ENCODE measurements at regions not wholly inside any gene's neighbourhood (a gene's known extent, or its start where the extent isn't known, plus 50 kb on each side); places are given as distances from the start of the nearest gene placed in this dataset.
"Not testable (repeated sequence)": the region's sequence is repeated elsewhere in the genome, so short reads cannot be mapped to it uniquely, and the experiment has no call there.

DNA sequence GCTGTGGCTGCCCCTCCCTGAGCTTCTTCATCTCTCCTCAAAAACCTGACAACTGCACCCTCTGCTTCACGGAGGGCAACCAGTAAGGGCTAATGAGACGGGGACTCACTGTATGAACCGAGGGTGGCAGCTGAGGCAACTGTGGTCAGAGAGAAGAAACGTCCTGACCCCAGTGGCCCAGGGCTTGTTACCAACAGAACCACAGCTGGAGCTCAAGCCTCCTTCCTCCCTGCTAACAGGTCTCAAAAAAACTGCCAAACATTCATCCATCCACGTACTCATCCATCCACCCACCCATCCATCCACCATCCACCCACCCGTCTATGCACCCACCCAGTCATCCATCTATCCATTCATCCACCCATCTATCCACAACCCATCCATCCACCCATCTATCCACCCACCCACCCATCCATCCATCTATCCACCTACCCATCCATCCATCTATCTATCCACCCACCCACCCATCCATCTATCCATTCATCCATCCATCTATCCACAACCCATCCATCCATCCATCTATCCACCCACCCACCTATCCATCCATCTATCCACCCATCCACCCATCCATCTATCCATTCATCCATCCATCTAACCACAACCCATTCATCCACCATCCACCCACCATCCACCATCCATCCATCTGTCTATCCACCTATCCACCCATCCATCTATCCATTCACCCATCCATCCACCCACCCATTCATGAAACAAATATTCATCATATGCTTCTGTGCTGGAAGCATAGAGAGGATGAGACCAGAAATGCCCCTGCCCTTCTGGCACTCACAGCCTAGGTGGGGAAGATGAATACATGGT, 111.7 kb downstream of the PDGFA start:
- DNase-seq (ENCODE audit: low read depth) = no peak
- TF ChIP-seq, protein P1, sequence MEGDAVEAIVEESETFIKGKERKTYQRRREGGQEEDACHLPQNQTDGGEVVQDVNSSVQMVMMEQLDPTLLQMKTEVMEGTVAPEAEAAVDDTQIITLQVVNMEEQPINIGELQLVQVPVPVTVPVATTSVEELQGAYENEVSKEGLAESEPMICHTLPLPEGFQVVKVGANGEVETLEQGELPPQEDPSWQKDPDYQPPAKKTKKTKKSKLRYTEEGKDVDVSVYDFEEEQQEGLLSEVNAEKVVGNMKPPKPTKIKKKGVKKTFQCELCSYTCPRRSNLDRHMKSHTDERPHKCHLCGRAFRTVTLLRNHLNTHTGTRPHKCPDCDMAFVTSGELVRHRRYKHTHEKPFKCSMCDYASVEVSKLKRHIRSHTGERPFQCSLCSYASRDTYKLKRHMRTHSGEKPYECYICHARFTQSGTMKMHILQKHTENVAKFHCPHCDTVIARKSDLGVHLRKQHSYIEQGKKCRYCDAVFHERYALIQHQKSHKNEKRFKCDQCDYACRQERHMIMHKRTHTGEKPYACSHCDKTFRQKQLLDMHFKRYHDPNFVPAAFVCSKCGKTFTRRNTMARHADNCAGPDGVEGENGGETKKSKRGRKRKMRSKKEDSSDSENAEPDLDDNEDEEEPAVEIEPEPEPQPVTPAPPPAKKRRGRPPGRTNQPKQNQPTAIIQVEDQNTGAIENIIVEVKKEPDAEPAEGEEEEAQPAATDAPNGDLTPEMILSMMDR (conservative IDR thresholded peaks at IDR 0.05; ENCODE audit: low read depth, low read length) = no peak
- no peak overlapping the region for H3K4me3 ChIP-seq (ENCODE audit: low read depth, low read length)

DNA sequence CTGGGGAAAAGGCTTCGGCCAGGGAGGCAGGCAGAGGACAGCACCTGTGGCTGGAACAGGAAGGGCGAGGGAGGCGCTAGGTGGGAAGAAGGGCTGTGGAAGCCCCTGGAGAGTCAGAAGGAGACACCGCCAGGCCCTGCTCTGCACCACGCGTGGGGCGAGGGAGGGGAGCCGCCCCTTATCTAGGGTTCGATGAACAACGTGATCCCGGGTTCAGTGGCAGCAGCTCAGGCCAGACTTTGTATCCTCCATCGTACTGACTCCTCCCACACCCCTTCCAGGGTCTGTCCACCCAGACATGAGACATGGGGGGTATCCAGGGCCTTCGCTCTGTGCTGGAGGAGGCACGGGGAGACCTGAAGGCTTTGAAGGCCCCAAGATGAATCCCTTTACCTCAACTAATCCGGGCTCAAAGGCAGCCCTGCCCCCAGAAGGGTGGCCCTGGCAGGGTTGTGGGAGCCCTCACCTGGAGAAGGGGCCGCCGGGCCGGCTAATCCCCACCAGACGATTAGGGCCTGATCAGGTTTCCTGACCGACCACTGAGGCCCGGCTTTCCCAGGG, 110.8 kb downstream of the PDGFA start:
- no peak overlapping the region for H3K4me3 ChIP-seq (ENCODE audit: low read depth, low read length)
- DNase-seq (ENCODE audit: low read depth) = no peak
- TF ChIP-seq, protein P1 (conservative IDR thresholded peaks at IDR 0.05; ENCODE audit: low read depth, low read length) = no peak

DNA sequence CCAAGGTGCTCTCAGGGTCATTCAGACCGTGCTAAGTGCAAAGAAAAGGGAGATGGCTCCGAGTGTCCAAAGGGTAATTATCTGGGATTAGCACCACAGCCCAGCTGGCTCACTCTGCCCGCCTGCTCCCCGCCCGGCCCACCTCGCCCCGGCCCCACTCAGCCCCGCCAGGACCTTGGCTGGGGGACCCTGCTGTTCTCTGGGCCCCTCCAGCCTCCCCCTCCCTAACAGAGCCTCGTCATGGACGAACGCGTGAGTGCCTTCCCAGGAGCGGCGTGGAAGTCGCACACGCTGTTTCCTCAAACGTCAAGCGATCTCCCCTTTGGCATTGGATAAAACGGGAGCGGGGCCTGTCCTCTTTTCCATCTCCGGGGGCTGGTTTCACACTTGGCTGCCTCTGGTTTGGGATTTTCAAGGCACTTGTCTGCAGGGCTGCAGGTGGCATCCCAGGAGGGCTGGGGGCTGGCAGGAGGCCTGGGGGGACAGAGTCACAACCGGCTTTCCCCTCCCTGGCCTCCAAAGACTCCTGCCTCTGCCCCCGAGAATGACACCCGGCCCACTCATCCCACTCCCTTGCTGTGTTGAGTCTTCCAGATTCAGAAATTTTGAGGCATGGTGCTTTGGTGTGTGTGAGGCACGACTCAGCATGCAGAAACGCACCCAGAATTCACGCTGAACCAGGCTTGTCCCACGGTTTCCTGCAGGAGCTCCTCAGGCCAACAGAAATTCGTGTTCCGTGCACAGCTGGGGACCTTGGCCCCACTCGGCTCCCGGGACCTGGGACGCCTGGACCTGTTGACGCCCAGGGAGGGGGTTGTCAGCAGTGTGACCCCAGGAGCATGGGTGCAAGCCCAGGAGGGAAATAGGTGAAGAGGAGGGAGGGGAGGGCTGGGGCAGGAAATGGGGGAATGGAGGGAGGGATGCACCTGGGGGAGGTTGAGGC, 110.0 kb downstream of the PDGFA start:
- DNase-seq (ENCODE audit: low read depth) = no peak
- no peak overlapping the region for H3K4me3 ChIP-seq (ENCODE audit: low read depth, low read length)
- TF ChIP-seq, protein P1 (conservative IDR thresholded peaks at IDR 0.05; ENCODE audit: low read depth, low read length) = no peak

DNA sequence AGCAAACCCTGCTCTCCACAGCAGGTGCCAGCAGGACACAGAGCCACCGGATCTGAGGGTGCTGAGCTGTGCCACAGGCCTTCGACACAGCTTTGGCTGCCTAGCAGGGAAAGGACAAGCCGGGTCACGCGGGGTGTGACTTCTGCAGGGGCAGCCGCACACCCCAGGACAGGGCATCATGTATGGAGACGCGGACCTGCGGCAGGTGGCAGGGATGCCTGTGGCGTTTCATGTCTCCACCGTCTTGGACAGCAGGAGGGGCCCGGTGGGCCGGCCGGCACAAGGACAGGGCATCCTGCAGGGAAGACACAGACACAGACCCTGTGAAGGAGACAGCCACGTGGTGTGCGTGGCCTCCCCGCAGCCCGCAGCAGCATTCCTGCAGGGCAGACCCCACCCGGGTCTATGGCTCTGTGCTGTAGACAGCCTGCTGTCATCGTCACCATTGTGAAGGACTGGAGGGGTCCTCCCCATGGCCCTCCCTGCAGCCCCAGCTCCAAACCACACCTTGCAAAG, 109.2 kb downstream of the PDGFA start:
- TF ChIP-seq, protein P1 (conservative IDR thresholded peaks at IDR 0.05; ENCODE audit: low read depth, low read length) = no peak
- DNase-seq (ENCODE audit: low read depth) = no peak
- H3K4me3 ChIP-seq (ENCODE audit: low read depth, low read length) = no peak overlapping the region

DNA sequence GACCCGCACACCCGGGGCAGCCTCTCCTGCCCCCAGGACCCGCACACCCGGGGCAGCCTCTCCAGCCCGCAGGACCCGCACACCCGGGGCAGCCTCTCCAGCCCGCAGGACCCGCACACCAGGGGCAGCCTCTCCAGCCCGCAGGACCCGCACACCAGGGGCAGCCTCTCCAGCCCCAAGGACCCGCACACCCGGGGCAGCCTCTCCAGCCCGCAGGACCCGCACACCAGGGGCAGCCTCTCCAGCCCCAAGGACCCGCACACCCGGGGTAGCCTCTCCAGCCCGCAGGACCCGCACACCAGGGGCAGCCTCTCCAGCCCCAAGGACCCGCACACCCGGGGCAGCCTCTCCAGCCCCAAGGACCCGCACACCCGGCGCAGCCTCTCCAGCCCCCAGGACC, 108.5 kb downstream of the PDGFA start:
- H3K4me3 ChIP-seq (ENCODE audit: low read depth, low read length); DNase-seq (ENCODE audit: low read depth): not testable (repeated sequence)

DNA sequence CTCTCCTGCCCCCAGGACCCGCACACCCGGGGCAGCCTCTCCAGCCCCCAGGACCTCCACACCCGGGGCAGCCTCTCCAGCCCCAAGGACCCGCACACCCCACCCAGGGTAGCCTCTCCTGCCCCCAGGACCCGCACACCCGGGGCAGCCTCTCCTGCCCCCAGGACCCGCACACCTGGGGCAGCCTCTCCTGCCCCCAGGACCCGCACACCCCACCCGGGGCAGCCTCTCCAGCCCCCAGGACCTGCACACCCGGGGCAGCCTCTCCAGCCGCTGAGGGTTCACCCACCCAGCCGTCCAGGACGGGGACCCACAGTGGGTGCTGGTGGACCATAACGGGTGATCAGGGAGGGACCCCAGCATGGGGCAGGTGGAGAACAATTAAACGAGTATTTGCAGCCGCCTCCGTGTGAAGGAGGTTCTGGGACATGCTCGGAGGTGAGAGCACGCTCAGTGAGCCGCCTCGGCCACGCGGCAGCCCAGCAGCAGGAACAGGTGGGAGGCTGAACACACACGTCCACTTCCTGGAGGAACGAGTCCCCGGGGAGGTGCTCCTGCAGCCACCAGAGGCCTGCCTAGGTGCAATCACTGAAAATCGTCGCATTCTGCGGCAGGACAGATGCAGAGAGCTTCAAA, 107.9 kb downstream of the PDGFA start:
- TF ChIP-seq, protein P1 (conservative IDR thresholded peaks at IDR 0.05; ENCODE audit: low read depth, low read length) = no peak
- H3K4me3 ChIP-seq (ENCODE audit: low read depth, low read length) = no peak overlapping the region
- DNase-seq (ENCODE audit: low read depth) = no peak

Data from choroid plexus epithelial cell (primary cell).